Heart right ventricle (tissue), 16 donors: ENCODE measurements at regions not wholly inside any gene's neighbourhood (a gene's known extent, or its start where the extent isn't known, plus 50 kb on each side); places are given as distances from the start of the nearest gene placed in this dataset.

Experiments
- ATAC-seq, 8 donors: fragments of 200-7000 bp; cut with Tn5 transposase; one replicate each; pipeline ENCODE4 v1.9.1; 2020; ENCODE audit warnings: mild to moderate bottlenecking in 8 of 8, moderate library complexity in 8 of 8, moderate number of reproducible peaks in 1 of 8
- DNase-seq, 2 donors: peaks; one replicate each; pipeline ENCODE4 v3.0.0-alpha.2; 2020
- H3K27ac ChIP-seq, 10 donors: fragments of 200-600 bp; sonication (generic) in 2 of 10; one replicate each; pipeline versions ENCODE4 v1.5.0 to v1.8.0; 2020 to 2022; ENCODE audit warnings: mild to moderate bottlenecking in 3 of 10
- H3K27me3 ChIP-seq, 7 donors: fragments of 200-600 bp; one replicate each; pipeline ENCODE4 v1.8.0; 2021 to 2022; ENCODE audit warnings: mild to moderate bottlenecking in 2 of 7
- H3K36me3 ChIP-seq, 9 donors: fragments of 200-600 bp; sonication (generic) in 1 of 9; one replicate each; pipeline versions ENCODE4 v1.5.0 to v1.8.0; 2020 to 2022; ENCODE audit warnings: mild to moderate bottlenecking in 2 of 9
- H3K4me1 ChIP-seq, 9 donors: fragments of 200-600 bp; sonication (generic) in 1 of 9; one replicate each; pipeline versions ENCODE4 v1.5.0 to v1.8.0; 2020 to 2022; ENCODE audit warnings: mild to moderate bottlenecking in 4 of 9
- H3K4me3 ChIP-seq, 10 donors: fragments of 200-600 bp; sonication (generic) in 2 of 10; one replicate each; pipeline versions ENCODE4 v1.5.0 to v1.8.0; 2020 to 2022; ENCODE audit warnings: mild to moderate bottlenecking in 7 of 10, moderate library complexity in 2 of 10
- H3K9me3 ChIP-seq, 11 donors: fragments of 200-600 bp in 10 of 11; sonication (generic) in 2 of 11; one replicate each; pipeline versions ENCODE4 v1.5.0 to v1.8.0; 2013 to 2022; ENCODE audit warnings: mild to moderate bottlenecking in 2 of 11, control low read depth in 1 of 11, moderate library complexity in 1 of 11
- WGBS, 2 donors: extraction: QIAGEN DNeasy Blood & Tissue Kit; methylation state at CpG; one replicate each; pipeline ENCODE4 v1.1.7; 2013; ENCODE audit warnings: inconsistent platforms in 1 of 2; 5-methylcytosine and 5-hydroxymethylcytosine counted together
- intact Hi-C, 10 donors: fragments of 100-400 bp; cut with DNase I; formaldehyde crosslinking; loops; one replicate each; pipeline versions ENCODE4 v1.11.1 to v1.14.2; 2022
- TF ChIP-seq, protein P1 (sequence below), 9 donors: fragments of 200-600 bp; sonication (generic) in 2 of 9; IDR thresholded peaks; one replicate each; pipeline versions ENCODE4 v1.5.0 to v1.8.0; 2021 to 2022; ENCODE audit warnings: antibody characterized with exemption in 9 of 9, mild to moderate bottlenecking in 5 of 9, moderate library complexity in 1 of 9
- donor health status: Arrhythmogenic right ventricular cardiomyopathy.
- donor health status: ischemic (EF 13 %, LVEDD 7.1; RV severe dilation, severe dysfunction).
- donor health status: healthy with polysubstance abuse.
- donor health status: DM: no; HTN: yes; CAD: no.
- donor health status: DM: no; HTN: no; CAD: no.
- donor health status: ischemic (EF 25% LVEDD 6.9; RV normal size, moderate dysfunction).
- donor health status: ischemic (EF 25% LVEDD 5.7; RV mildly dilated, moderate dysfunction).
- donor health status: healthy.
- donor health status: DM: yes; HTN: yes; CAD: no.
- donor health status: Ischemic cardiomyopathy.
- donor health status: ischemic (EF 35%, LVEDD 5.7; RV mildly dilated, moderate dysfunction).
- donor health status: nonischemic (EF 11% LVEDD 7.7; RV severe dilation, severe dysfunction).
- donor health status: DM: yes; HTN: yes; CAD: no.
- donor health status: PGD.
- donor health status: ischemic (EF 29% LVEDD 5.4; RV normal size, mild dysfunction).
- donor health status: nonischemic (EF 23%, LVEDD 6.1; RV moderate dilation, normal function).

DNA sequence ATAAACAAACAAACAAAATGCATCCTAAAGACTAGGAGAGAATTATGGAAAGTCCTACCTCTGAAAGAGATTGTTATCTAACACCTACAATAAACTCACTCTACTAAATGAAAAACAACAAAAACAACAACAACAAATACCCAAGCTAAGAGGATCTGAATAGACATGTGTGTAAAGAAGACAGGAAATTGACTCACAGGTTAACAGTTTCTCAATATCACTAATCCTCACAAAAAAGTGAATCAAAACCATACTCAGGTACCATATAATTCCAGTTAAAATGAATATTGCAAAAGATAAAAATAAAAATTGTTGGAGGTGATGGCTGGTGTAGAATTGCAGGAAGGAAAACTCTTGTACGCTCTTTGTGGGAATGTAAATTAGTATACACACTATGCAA, 110.4 kb upstream of the TOP3B start:
- Histone ChIP-seq H3K4me1 (no peaks in the 10 kb centered on the region), H3K4me3 (no peak overlapping the region), H3K27me3 (peaks cover 0 to 61% (median 39%) of the 10 kb centered on the region in 7 donors), H3K9me3 (no peaks in the 10 kb centered on the region), H3K27ac (no peak overlapping the region), H3K36me3 (no peaks in the 10 kb centered on the region)
- intact Hi-C loops, result no loop called here
- 76 to 92% methylated on average over 1 of the region's 1 CpG for WGBS, 2 donors
- no peak for ATAC-seq
- TF ChIP-seq, protein P1, sequence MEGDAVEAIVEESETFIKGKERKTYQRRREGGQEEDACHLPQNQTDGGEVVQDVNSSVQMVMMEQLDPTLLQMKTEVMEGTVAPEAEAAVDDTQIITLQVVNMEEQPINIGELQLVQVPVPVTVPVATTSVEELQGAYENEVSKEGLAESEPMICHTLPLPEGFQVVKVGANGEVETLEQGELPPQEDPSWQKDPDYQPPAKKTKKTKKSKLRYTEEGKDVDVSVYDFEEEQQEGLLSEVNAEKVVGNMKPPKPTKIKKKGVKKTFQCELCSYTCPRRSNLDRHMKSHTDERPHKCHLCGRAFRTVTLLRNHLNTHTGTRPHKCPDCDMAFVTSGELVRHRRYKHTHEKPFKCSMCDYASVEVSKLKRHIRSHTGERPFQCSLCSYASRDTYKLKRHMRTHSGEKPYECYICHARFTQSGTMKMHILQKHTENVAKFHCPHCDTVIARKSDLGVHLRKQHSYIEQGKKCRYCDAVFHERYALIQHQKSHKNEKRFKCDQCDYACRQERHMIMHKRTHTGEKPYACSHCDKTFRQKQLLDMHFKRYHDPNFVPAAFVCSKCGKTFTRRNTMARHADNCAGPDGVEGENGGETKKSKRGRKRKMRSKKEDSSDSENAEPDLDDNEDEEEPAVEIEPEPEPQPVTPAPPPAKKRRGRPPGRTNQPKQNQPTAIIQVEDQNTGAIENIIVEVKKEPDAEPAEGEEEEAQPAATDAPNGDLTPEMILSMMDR (IDR thresholded peaks at IDR 0.05), result no peak
- DNase-seq, result no peak

- ATAC-seq (no peak), DNase-seq (no peak)
- H3K9me3 ChIP-seq, result no peaks in the 10 kb centered on the region
- TF ChIP-seq, protein P1 (IDR thresholded peaks at IDR 0.05), result no peak
- intact Hi-C loops, result no loop called here
- no peak overlapping the region for H3K4me3 ChIP-seq
- 75 to 89% methylated on average over 3 of the region's 3 CpGs for WGBS, 2 donors
- H3K4me1 ChIP-seq, result no peaks in the 10 kb centered on the region
- peaks cover 0 to 63% (median 39%) of the 10 kb centered on the region in 7 donors for H3K27me3 ChIP-seq
- no peaks in the 10 kb centered on the region for H3K36me3 ChIP-seq
- no peak overlapping the region for H3K27ac ChIP-seq
Observed at GRCh38 chr22:22092101-22092500, 109.5 kb upstream of the TOP3B start.

DNA sequence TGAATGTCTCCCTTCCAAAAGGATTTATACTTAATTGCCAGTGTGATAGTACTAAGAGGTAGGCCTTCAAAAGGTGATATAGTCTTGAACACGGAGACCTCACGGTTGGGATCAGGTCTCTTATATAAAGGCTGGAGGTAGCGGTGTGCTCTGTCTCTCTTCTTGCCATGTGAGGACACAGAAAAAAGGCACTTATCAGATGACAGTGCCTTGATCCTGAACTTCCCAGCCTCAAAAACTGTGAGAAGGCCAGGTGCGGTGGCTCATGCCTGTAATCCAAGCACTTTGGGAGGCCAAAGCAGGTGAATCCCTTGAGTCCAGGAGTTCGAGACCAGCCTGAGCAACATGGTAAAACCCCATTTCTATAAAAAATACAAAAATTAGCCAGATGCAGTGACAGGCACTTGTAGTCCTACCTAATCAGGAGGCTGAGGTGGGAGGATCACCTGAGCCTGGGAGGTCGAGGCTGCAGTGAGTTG, 108.9 kb upstream of the TOP3B start:
- Histone ChIP-seq H3K27me3 (peaks cover 0 to 63% (median 39%) of the 10 kb centered on the region in 7 donors), H3K27ac (no peak overlapping the region), H3K4me3 (no peak overlapping the region), H3K9me3 (no peaks in the 10 kb centered on the region), H3K36me3 (no peaks in the 10 kb centered on the region), H3K4me1 (peaks cover 0 to 5% (median 0%) of the 10 kb centered on the region in 9 donors)
- DNase-seq (no peak), ATAC-seq (no peak)
- intact Hi-C loops, result no loop called here
- WGBS, 2 donors, result 79 to 85% methylated on average over 6 of the region's 6 CpGs
- TF ChIP-seq, protein P1 (IDR thresholded peaks at IDR 0.05), result no peak

DNA sequence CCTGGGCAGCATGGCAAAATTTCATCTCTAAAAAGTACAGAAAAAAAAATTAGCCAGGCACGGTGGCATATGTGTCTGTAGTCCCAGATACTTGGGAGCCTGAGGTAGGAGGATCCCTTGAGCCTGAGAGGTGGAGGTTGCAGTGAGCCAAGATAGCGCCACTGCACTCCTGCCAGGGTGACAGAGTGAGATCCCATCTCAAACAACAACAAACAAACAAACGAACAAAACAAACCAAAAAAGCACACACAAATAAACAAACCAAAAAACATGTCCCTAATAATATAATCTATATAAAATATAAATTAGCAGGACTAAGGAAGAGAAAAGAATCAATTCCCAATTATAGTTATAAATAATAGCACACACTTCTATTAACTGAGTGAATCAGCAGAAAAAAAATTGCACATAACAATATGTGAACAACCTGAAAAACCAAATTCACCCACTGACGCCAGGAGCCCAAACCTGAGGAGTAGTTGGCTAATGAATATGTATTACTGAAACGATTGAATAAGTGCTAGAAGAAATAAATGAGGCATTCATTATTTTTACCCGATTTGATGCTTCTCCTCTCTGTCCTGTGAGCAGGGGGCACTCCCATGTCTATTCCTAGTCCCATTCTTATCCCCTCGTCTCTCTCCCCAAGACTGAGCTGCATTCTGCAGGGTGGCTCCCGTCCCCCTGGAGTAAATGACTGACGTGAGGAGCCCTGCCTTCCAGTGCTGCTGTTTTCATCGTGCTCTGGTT, 108.2 kb upstream of the TOP3B start:
- no peak overlapping the region for H3K4me3 ChIP-seq
- no peaks in the 10 kb centered on the region for H3K36me3 ChIP-seq
- no peaks in the 10 kb centered on the region for H3K9me3 ChIP-seq
- TF ChIP-seq, protein P1 (IDR thresholded peaks at IDR 0.05), result no peak
- ATAC-seq (no peak), DNase-seq (no peak)
- intact Hi-C loops, result no loop called here
- peaks cover 0 to 9% (median 0%) of the 10 kb centered on the region in 9 donors for H3K4me1 ChIP-seq
- no peak overlapping the region for H3K27ac ChIP-seq
- 50 to 52% methylated on average over 10 of the region's 10 CpGs for WGBS, 2 donors
- H3K27me3 ChIP-seq, result peaks cover 0 to 59% (median 39%) of the 10 kb centered on the region in 7 donors
